ENCODE measurements at regions not wholly inside any gene's neighbourhood (a gene's known extent, or its start where the extent isn't known, plus 50 kb on each side); places are given as distances from the start of the nearest gene placed in this dataset.

GRCh38 chr4:135838889-135839288 lies 1637.3 kb upstream of the PABPC4L start:
- no peaks in the 10 kb centered on the region for H3K9me3 ChIP-seq
- H3K27ac ChIP-seq, result no peak overlapping the region
- H3K4me1 ChIP-seq, result no peaks in the 10 kb centered on the region
- no peaks in the 10 kb centered on the region for H3K27me3 ChIP-seq
- intact Hi-C loops (cut with DNase I), result no loop called here
- no peak for DNase-seq (ENCODE audit: extremely low spot score in 2 of 2)
- no peaks in the 10 kb centered on the region for H3K36me3 ChIP-seq
- no peak for TF ChIP-seq POLR2AphosphoS5 (IDR thresholded peaks at IDR 0.05; ENCODE audit: insufficient read depth in 1 of 2, low read depth in 1 of 2)
- no peak for TF ChIP-seq POLR2A (IDR thresholded peaks at IDR 0.05)
- TF ChIP-seq CTCF (IDR thresholded peaks at IDR 0.05), result no peak
- no peak overlapping the region for H3K4me3 ChIP-seq

- intact Hi-C loops (cut with DNase I), result no loop called here
- Histone ChIP-seq H3K27me3 (no peaks in the 10 kb centered on the region), H3K4me3 (no peak overlapping the region), H3K4me1 (no peaks in the 10 kb centered on the region), H3K9me3 (no peaks in the 10 kb centered on the region), H3K36me3 (no peaks in the 10 kb centered on the region), H3K27ac (no peak overlapping the region)
- no peak for DNase-seq (ENCODE audit: extremely low spot score in 2 of 2)
- no peak for TF ChIP-seq POLR2AphosphoS5 (IDR thresholded peaks at IDR 0.05; ENCODE audit: insufficient read depth in 1 of 2, low read depth in 1 of 2)
- TF ChIP-seq CTCF (IDR thresholded peaks at IDR 0.05), result no peak
- TF ChIP-seq POLR2A (IDR thresholded peaks at IDR 0.05), result no peak
Measured at GRCh38 chr4:135834471-135834870, 1632.9 kb upstream of the PABPC4L start.

- no peak for DNase-seq (ENCODE audit: extremely low spot score in 2 of 2)
- intact Hi-C loops (cut with DNase I), result no loop called here
- no peaks in the 10 kb centered on the region for H3K4me1 ChIP-seq
- no peaks in the 10 kb centered on the region for H3K9me3 ChIP-seq
- no peaks in the 10 kb centered on the region for H3K27me3 ChIP-seq
- no peaks in the 10 kb centered on the region for H3K36me3 ChIP-seq
- no peak overlapping the region for H3K27ac ChIP-seq
- H3K4me3 ChIP-seq, result no peak overlapping the region
- TF ChIP-seq POLR2A (IDR thresholded peaks at IDR 0.05) (no peak), POLR2AphosphoS5 (IDR thresholded peaks at IDR 0.05; ENCODE audit: insufficient read depth in 1 of 2, low read depth in 1 of 2) (no peak)
Measured at GRCh38 chr4:135833529-135833928, 1631.9 kb upstream of the PABPC4L start.

GRCh38 chr4:135824759-135825296 lies 1623.2 kb upstream of the PABPC4L start:
- no peak for TF ChIP-seq CTCF (IDR thresholded peaks at IDR 0.05)
- no peak for TF ChIP-seq POLR2AphosphoS5 (IDR thresholded peaks at IDR 0.05; ENCODE audit: insufficient read depth in 1 of 2, low read depth in 1 of 2)
- no peak for TF ChIP-seq POLR2A (IDR thresholded peaks at IDR 0.05)
- no peak overlapping the region for H3K27ac ChIP-seq
- no peaks in the 10 kb centered on the region for H3K27me3 ChIP-seq
- intact Hi-C loops (cut with DNase I), result no loop called here
- H3K9me3 ChIP-seq, result no peaks in the 10 kb centered on the region
- DNase-seq (ENCODE audit: extremely low spot score in 2 of 2), result no peak
- no peak overlapping the region for H3K4me3 ChIP-seq
- no peaks in the 10 kb centered on the region for H3K36me3 ChIP-seq
- H3K4me1 ChIP-seq, result no peaks in the 10 kb centered on the region

- no peaks in the 10 kb centered on the region for H3K9me3 ChIP-seq
- TF ChIP-seq POLR2A (IDR thresholded peaks at IDR 0.05) (no peak), CTCF (IDR thresholded peaks at IDR 0.05) (no peak), POLR2AphosphoS5 (IDR thresholded peaks at IDR 0.05; ENCODE audit: insufficient read depth in 1 of 2, low read depth in 1 of 2) (no peak)
- H3K36me3 ChIP-seq, result no peaks in the 10 kb centered on the region
- H3K27ac ChIP-seq, result no peak overlapping the region
- intact Hi-C loops (cut with DNase I), result no loop called here
- no peaks in the 10 kb centered on the region for H3K27me3 ChIP-seq
- H3K4me3 ChIP-seq, result no peak overlapping the region
- H3K4me1 ChIP-seq, result no peaks in the 10 kb centered on the region
- DNase-seq (ENCODE audit: extremely low spot score in 2 of 2), result no peak
Measured at GRCh38 chr4:135804785-135805184, 1603.2 kb upstream of the PABPC4L start.

All from vagina (tissue), 2 donors.